HEK293 (cell line): ENCODE measurements at regions not wholly inside any gene's neighbourhood (a gene's known extent, or its start where the extent isn't known, plus 50 kb on each side); places are given as distances from the start of the nearest gene placed in this dataset.

Experiments
- CTCF ChIP-seq: fragments of 450-650 bp; formaldehyde crosslinking; IDR thresholded peaks from 2 replicates; pipeline ENCODE4 v1.5.1; 2016; ENCODE audit warnings: missing biosample characterization, missing genetic modification characterization
- KLF16 ChIP-seq: fragments of 450-650 bp; formaldehyde crosslinking; IDR thresholded peaks from 2 replicates; pipeline ENCODE4 v1.5.1; 2017; ENCODE audit warnings: missing biosample characterization, missing genetic modification characterization
- SETDB1 ChIP-seq: IDR thresholded peaks from one replicate; pipeline ENCODE4 v1.6.1; 2017; ENCODE audit warnings: mild to moderate bottlenecking, low read length, moderate library complexity, mixed read lengths; ENCODE audit not compliant: insufficient read length
- ZNF645 ChIP-seq: fragments of 450-650 bp; formaldehyde crosslinking; IDR thresholded peaks from 2 replicates; pipeline ENCODE4; 2016; ENCODE audit warnings: missing biosample characterization, missing genetic modification characterization
- ZSCAN4 ChIP-seq: fragments of 450-650 bp; formaldehyde crosslinking; IDR thresholded peaks from 2 replicates; pipeline ENCODE4 v1.5.1; 2017; ENCODE audit warnings: missing biosample characterization, missing genetic modification characterization

GRCh38 chr2:12300019-12300602, 416.6 kb upstream of the TRIB2 start:
- TF ChIP-seq SETDB1 = no peak
- no peak for TF ChIP-seq KLF16 (tag by site-specific recombination)
- no peak for TF ChIP-seq ZSCAN4 (tag by site-specific recombination)
- no peak for TF ChIP-seq CTCF (tag by site-specific recombination)
- TF ChIP-seq ZNF645 (tag by site-specific recombination) = no peak
